ES-I3 (cell line): ENCODE measurements at regions not wholly inside any gene's neighbourhood (a gene's known extent, or its start where the extent isn't known, plus 50 kb on each side); places are given as distances from the start of the nearest gene placed in this dataset.

Experiments used
- H3K36me3 ChIP-seq: 2 replicates; pipeline ENCODE4 v1.6.1; 2013; ENCODE audit warnings: mild to moderate bottlenecking, low read length, control low read depth, moderate library complexity; ENCODE audit not compliant: insufficient read depth
- H3K4me1 ChIP-seq: 2 replicates; pipeline ENCODE4 v1.6.1; 2013; ENCODE audit warnings: mild to moderate bottlenecking, control low read depth, low read length; ENCODE audit not compliant: insufficient read depth
- H3K9ac ChIP-seq: 2 replicates; pipeline ENCODE4 v1.6.1; 2013; ENCODE audit warnings: low read depth, mild to moderate bottlenecking, low read length, moderate library complexity
- H3K9me3 ChIP-seq: 2 replicates; pipeline ENCODE4 v1.6.1; 2013; ENCODE audit warnings: mild to moderate bottlenecking, low read length, moderate library complexity; ENCODE audit not compliant: control insufficient read depth, insufficient read depth

GRCh38 chr10:45197816-45198485, 117.5 kb downstream of the OR13A1 start:
- no peak overlapping the region for H3K9ac ChIP-seq
- H3K9me3 ChIP-seq, result no peaks in the 10 kb centered on the region
- H3K4me1 ChIP-seq, result no peaks in the 10 kb centered on the region
- no peaks in the 10 kb centered on the region for H3K36me3 ChIP-seq

GRCh38 chr10:45198486-45199204, 116.8 kb downstream of the OR13A1 start:
- no peaks in the 10 kb centered on the region for H3K9me3 ChIP-seq
- no peaks in the 10 kb centered on the region for H3K36me3 ChIP-seq
- H3K4me1 ChIP-seq, result no peaks in the 10 kb centered on the region
- H3K9ac ChIP-seq, result no peak overlapping the region

DNA sequence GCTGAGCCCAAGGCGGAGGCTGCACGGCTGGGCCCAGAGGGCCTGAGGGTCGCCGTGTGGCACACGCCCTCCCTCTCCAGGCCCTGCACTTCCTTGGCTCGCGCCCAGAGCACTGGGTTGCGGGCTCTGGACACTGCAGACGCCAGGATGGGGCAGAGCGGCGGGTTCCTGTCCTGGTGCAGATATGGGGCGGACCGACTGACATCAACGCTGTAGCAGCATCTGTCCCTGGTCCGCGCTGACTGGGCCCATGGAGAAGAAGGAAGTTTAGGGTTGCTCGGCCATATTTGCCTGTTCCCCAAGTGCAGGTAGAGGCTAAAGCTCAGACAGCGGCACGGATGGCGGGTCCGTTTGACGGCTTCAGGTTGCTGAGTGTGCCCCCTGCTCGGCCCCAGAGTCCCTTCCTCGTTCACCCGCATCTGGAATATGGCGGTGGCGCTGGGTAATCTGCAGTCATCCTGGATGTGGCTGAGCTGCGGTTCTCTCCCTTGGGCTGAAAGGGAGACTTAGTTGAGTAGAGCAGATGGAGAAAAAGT, 116.1 kb downstream of the OR13A1 start:
- Histone ChIP-seq H3K4me1 (no peaks in the 10 kb centered on the region), H3K36me3 (no peaks in the 10 kb centered on the region), H3K9me3 (no peaks in the 10 kb centered on the region), H3K9ac (no peak overlapping the region)

- H3K9ac ChIP-seq, result no peak overlapping the region
- H3K4me1 ChIP-seq, result no peaks in the 10 kb centered on the region
- H3K36me3 ChIP-seq, result no peaks in the 10 kb centered on the region
- no peaks in the 10 kb centered on the region for H3K9me3 ChIP-seq
These were observed 114.1 kb downstream of the OR13A1 start for GRCh38 chr10:45201271-45201670.

DNA sequence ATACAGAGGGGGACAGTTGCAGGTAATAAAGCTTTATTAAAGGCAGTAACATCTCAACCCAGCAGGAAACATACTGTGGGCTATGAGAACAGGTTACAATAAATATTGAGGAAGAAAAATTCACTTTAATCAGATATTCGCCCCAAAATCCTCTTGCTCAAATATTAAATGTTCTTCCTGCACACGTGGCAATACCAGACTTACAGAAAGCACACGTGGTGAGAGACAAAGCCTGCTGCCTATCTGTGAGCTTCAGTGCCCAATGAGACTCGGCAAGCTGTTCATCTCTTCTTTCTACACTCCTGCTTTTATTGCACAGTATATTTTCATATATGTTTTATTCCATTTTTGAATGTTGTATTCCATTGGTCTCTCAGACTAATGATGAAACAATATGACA, 113.2 kb downstream of the OR13A1 start:
- no peak overlapping the region for H3K9ac ChIP-seq
- no peaks in the 10 kb centered on the region for H3K4me1 ChIP-seq
- H3K36me3 ChIP-seq, result no peaks in the 10 kb centered on the region
- no peaks in the 10 kb centered on the region for H3K9me3 ChIP-seq

DNA sequence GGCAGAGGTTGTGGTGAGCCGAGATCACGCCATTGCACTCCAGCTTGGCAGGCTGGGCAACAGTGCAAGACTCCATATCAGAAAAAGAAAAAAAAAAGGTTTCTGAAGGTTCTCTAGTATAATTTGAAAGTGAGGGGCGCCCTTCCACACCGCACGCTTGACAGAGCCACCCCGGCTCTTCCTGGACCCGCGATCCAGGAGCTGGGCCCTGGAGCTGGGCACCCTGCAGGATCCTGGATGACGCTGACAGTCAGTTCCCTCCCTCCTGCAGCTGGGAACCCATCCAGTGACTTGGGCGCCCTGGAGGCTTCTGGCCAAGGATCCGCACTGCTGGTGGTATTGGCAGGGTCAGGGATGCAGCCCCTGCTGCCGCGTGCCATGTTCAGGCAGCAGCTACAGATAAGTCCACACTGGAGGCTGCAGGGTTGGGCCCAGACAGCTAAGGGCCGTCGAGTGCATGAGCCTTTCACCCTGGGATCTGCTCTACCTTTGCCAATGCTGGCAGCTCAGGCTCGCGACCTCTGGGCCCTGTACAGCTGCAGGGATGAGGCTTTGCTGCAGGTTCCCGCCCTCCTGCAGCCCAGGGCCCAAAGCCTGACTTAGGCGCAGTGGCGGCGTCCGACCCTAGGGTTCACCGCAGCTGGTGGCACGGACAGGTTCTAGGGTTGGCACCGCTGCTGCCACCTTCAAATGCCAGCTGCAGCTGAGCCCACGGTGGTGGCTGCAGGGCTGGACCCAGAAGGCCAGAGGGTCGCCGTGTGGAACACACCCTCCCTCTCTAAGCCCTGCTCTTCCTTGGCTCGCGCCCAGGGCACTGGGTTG, 110.2 kb downstream of the OR13A1 start:
- H3K9me3 ChIP-seq, result no peaks in the 10 kb centered on the region
- no peak overlapping the region for H3K9ac ChIP-seq
- H3K4me1 ChIP-seq, result no peaks in the 10 kb centered on the region
- H3K36me3 ChIP-seq, result no peaks in the 10 kb centered on the region

- Histone ChIP-seq H3K9ac (no peak overlapping the region), H3K36me3 (no peaks in the 10 kb centered on the region), H3K4me1 (no peaks in the 10 kb centered on the region), H3K9me3 (no peaks in the 10 kb centered on the region)
These were observed 105.5 kb downstream of the OR13A1 start for GRCh38 chr10:45209888-45210287.

- no peaks in the 10 kb centered on the region for H3K4me1 ChIP-seq
- H3K9me3 ChIP-seq, result no peaks in the 10 kb centered on the region
- H3K36me3 ChIP-seq, result no peaks in the 10 kb centered on the region
- no peak overlapping the region for H3K9ac ChIP-seq
These were observed 103.8 kb downstream of the OR13A1 start for GRCh38 chr10:45211576-45211975.

- Histone ChIP-seq H3K9ac (no peak overlapping the region), H3K36me3 (no peaks in the 10 kb centered on the region), H3K9me3 (no peaks in the 10 kb centered on the region), H3K4me1 (no peaks in the 10 kb centered on the region)
These were observed 96.0 kb downstream of the OR13A1 start for GRCh38 chr10:45219416-45219815.

GRCh38 chr10:45220931-45221330, 94.5 kb downstream of the OR13A1 start:
- H3K4me1 ChIP-seq, result no peaks in the 10 kb centered on the region
- no peak overlapping the region for H3K9ac ChIP-seq
- H3K36me3 ChIP-seq, result no peaks in the 10 kb centered on the region
- no peaks in the 10 kb centered on the region for H3K9me3 ChIP-seq

GRCh38 chr10:45224219-45224841, 91.1 kb downstream of the OR13A1 start:
- H3K9me3 ChIP-seq, result no peaks in the 10 kb centered on the region
- H3K4me1 ChIP-seq, result no peaks in the 10 kb centered on the region
- no peaks in the 10 kb centered on the region for H3K36me3 ChIP-seq
- no peak overlapping the region for H3K9ac ChIP-seq

DNA sequence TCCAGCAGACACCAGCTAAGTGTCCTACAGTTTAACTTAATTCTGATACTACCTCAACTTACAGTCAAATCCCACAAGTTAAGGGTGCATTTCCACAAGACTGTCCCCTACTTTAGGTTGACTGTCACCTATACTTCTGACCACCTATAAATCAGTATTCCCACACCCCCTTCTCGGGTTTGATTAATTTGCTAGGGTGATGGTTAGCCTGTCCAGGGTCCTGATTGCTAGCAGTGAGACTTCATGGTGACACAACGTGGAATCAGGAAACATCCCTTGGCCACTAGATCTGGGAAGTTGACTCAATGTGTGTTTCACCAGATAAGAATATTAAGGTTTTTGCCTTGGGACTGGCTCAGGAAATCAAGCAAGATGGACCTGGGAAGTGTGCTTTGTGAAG, 88.4 kb downstream of the OR13A1 start:
- peaks cover 4% of the 10 kb centered on the region; the same call in 1 of the 2 replicates for H3K9me3 ChIP-seq
- H3K4me1 ChIP-seq, result no peaks in the 10 kb centered on the region
- no peak overlapping the region for H3K9ac ChIP-seq
- no peaks in the 10 kb centered on the region for H3K36me3 ChIP-seq

DNA sequence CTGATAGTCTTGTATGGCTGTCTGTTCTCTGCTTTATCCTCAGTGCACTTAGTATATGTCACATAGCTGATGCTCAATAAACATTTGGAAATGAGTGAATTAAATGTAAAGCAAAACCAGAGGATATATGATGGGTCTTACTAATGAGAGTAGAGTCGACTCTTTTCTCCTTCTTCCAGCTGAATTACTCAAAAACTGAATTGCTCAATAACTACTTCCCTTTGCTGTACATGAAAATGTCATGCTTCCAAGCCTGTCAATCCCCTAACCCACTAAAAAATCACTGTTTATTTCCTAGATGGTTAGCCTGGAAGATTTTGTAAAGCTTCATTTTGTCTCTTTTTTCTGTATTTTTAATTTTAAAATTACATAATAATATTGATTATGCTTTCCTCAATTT, 88.0 kb downstream of the OR13A1 start:
- H3K36me3 ChIP-seq, result no peaks in the 10 kb centered on the region
- no peak overlapping the region for H3K9ac ChIP-seq
- H3K4me1 ChIP-seq, result no peaks in the 10 kb centered on the region
- peaks cover 4% of the 10 kb centered on the region; the same call in 1 of the 2 replicates for H3K9me3 ChIP-seq

- Histone ChIP-seq H3K4me1 (no peaks in the 10 kb centered on the region), H3K9me3 (peaks cover 4% of the 10 kb centered on the region; the same call in 1 of the 2 replicates), H3K9ac (no peak overlapping the region), H3K36me3 (no peaks in the 10 kb centered on the region)
These were observed 85.6 kb downstream of the OR13A1 start for GRCh38 chr10:45229823-45230222.
